ENCODE measurements at regions not wholly inside any gene's neighbourhood (a gene's known extent, or its start where the extent isn't known, plus 50 kb on each side); places are given as distances from the start of the nearest gene placed in this dataset.
A peak's percentile ranks its signal among the peaks of the same experiment; 100 is the strongest.
"Not testable (repeated sequence)": the region's sequence is repeated elsewhere in the genome, so short reads cannot be mapped to it uniquely, and the experiment has no call there.

DNA sequence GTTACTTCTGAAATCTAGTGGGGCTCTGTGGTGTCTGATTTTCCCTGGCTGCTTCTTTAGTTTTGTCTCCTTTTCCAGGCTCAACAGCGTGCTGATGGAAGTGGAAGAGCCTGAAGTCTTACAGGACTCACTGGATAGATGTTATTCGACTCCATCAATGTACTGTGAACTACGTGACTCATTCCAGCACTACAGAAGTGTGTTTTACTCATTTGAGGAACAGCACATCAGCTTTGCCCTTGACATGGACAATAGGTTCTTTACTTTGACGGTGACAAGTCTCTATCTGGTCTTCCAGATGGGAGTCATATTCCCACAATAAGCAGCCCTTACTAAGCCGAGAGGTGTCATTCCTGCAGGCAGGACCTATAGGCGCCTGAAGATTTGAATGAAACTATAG is 51.1 kb downstream of the NBPF8 start:
- not testable (repeated sequence) for DNase-seq (ENCODE audit: low read depth)

DNA sequence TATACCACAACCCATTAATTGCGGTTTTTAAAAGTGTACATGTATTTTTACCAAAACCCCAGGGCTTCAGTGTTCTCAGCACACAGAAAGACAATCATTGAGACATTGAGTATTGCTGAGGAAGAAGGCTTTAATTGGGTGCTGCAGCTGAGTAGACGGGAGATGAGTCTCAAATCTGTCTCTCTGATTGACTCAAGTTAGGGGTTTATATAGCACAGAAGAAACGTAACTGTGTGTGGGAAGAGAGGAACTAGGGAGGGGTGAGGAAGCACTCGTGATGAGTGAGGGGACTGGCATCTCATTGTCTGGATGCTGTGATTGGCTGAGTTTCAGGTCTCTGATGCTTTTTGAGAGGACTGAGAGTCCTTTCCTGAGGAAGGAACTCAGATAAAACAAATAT is 62.8 kb downstream of the NBPF8 start:
- not testable (repeated sequence) for DNase-seq (ENCODE audit: low read depth)

DNA sequence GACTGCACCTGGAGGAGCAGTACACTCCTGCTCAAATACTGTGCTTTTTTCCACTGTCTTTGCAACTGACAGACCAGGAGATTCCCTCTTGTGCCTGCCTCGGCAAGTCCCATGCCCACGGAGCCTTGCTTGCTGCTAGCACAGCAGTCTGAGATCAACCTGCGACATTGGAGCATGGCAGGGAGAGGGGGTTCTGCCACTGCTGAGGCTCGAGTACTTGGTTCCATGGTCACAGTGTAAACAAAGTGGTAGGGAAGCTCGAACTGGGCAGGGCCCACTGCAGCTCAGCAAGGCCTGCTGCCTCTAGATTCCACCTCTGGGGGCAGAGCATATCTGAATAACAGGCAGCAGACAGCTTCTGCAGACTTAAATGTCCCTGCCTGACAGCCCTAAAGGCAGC is 63.6 kb downstream of the NBPF8 start:
- not testable (repeated sequence) for DNase-seq (ENCODE audit: low read depth)

DNA sequence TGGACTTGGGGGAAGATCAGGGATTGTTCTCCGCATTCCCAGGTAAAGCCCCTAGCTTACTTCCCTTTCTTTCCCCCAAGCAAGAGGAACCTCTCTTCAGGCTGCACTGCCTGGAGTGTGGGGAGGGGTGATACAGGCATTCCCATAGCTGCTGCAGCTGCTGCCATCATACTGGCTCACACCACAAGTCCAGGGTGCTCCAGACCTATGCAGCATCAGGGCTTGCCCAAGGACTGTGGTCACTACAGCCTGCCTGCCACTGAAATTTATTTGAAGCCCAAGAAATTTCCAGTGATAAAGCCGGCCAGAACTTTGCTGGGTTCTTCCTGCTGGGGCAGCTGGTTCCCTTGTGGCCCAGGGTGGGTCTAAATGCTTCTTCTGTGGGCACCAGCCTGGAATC is 72.7 kb downstream of the NBPF8 start:
- DNase-seq (ENCODE audit: low read depth), result not testable (repeated sequence)

DNA sequence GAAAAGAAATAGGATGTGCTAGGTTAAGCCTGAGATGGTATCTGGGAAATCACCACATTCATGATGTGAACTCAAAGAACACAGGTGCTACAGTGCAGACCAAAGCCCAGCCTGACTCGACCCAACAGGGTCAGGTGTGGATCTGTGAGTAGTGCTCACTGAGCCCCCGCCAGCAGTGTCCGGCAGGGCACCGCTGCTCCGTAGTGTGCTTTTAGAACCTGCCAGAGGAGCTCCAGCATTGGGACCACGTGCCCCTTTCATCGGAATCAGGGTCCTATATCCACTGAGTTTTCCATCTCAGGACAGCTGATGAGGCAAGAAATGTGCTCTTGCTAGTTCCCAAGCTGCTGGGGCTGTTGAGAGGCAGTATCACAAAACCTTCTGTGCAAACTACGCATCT is 74.4 kb downstream of the NBPF8 start:
- not testable (repeated sequence) for DNase-seq (ENCODE audit: low read depth)

DNA sequence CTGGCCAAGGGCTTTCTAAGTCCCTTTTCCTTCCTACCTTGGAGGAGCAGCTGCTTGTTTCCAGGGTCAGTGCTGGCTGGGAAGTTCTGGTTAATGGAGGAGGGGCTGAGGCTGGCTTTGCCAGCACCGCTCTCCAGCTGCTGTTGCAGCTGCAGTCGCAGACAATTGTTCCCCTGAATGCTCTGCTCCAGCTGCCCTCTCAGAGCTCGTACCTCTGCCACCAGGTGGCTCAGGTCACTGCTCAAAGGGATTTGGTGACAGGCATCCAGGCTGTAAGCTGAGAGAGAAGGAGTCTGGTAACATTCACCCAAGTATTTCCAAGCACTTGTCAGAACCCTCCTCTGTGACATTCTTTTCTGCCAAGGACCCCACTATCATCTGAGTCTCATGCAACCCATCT is 82.3 kb downstream of the NBPF8 start:
- DNase-seq (ENCODE audit: low read depth), result not testable (repeated sequence)

DNA sequence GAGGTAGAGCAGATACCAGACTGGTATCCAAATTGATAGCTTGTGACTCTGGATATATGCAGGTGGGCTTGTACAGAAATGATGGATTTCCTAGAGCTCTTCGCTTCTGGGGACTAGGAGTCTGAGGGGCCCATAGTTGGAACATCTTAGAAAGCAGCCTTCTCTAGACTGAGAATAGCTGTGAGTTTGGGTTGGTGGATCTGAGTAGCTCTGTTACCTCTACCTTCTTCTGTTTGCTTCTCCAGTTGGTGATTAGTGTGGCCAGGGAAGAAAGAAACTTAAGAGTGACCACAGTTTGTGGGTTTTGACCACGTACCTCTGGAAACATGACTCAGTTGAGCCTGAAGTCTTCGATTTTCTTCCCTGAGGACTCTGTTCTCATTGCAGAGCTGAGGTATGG is 88.4 kb downstream of the NBPF8 start:
- not testable (repeated sequence) for DNase-seq (ENCODE audit: low read depth)

DNA sequence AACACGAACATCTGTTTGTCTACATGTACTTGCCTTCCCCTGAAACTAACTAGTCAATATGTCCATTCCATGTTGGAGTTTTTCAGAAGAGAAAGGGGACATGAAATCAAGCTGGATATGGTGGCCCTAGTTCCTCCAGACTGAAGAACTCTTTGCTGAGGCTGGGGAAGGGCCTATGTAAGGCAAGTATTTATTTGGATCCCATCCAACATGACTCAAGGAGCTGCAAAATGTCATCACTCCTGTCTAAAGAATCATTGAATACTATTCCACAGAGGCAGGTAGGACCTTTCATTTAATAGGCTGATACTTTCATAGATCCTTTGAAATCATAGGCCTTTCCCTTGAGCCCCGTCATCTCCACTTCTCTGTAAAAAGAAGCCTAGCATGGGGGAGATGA is 91.5 kb downstream of the NBPF8 start:
- not testable (repeated sequence) for DNase-seq (ENCODE audit: low read depth)

DNA sequence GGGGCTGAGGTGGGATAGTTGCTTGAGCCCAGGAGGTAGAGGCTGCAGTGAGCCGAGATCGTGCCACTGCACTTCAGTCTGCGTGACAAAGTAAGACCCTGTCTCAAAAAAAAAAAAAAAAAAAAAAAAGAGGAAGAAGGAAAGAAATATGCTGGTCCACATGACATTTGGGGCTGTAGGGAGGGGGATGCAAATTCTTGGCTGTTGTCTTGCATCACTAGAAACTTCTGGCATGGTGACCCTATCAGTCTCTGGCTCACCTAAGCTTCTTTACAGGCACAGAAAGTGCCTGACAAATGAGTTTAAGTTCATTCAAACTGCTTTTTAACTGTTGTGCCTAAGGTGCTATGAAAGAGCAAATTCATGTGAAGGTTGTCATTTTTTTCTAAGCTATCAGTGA is 93.5 kb downstream of the NBPF8 start:
- DNase-seq (ENCODE audit: low read depth), result not testable (repeated sequence)

DNA sequence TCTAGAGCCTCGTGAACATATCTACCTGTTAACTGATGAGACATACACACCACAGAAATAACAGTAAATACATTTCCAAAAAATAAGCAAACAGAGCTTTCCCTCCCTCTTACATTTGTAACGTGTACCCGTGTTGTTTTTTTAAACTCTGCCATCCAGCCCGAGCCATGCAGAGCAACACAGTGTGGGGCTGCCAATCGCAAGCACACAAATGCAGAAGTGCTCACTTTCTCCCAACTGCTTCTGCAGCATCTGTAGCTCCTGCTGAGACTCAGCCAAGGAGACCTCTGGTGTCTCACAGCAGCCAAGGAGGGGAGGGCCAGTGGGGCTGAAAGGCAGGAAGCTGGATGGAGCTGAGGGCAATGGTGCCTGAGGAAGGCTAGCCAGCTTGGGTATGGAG is 94.4 kb downstream of the NBPF8 start:
- not testable (repeated sequence) for DNase-seq (ENCODE audit: low read depth)

DNA sequence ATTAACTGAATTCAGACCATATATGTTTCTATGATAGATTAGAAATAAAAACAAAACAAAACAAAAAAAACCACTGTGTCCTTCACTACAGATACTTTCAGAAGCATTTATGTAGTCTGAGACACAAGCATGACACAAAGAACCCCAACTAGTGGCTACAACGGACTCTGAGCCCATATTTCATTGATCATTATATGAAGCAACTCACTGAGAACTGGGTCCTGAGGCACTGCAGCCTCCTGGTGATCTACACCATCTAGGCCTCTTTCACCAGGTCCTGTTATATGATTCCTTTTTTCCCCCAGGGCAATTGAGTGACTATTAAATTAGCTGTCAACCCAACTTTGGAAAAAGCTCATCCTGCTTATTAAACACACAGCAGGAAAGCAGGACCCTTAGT is 98.3 kb downstream of the NBPF8 start:
- not testable (repeated sequence) for DNase-seq (ENCODE audit: low read depth)

DNA sequence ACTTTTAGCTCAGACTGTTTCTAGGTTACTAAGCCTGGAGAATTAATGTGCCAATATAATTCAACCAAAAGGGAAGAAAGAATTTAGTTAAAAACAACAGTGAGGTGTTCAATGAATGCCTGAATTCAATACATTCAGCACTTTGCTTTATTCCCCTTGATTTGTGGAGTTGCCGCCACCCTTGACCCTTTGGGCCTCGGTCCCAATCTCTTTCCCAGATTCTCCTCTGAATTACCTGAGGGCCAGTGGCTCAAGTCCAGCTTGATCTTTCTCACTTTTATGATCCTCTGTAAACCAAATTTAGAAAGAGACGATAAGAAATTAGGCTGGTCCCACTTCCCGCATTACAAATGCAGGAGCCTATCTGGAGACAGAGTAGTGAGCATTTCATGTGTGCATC is 98.7 kb downstream of the NBPF8 start:
- not testable (repeated sequence) for DNase-seq (ENCODE audit: low read depth)

DNA sequence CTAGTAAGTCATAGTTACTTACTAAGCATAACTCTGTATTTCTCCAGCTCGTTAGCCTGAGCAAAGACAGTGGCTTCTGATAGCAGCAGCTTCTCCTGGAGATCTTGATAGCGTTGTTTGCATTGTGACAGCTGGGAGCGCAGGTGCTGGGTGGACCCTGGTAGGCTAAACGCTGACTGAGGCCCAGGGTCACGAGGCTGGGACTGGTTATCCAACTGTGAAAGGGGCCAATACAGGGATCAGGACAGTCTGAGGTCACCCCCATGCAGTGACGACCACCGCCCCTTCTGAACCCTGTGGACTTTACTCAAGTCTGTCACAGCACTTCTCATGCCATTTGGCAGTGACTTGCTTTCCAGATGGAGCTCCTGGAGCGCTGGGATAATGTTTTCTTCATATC is 104.4 kb downstream of the NBPF8 start:
- not testable (repeated sequence) for DNase-seq (ENCODE audit: low read depth)

DNA sequence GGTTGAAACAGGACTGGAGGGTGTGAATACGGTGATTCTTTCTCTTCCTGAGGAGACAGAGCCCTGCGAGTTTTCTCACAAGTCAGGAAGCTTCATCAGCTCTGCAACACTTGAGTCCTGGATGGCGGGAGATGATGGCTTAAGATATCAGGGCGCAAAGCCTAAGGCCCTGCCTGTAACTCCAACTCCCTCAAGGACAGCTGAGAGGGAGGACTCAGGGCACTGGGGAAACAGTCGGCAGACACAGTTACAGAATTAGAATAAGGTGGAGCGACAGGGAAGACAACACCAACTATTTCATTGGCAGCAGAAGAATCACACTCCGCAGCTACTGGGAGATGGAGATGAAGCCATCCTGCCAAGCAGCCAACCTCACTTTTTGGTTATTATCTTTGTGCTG is 109.6 kb downstream of the NBPF8 start:
- not testable (repeated sequence) for DNase-seq (ENCODE audit: low read depth)

DNA sequence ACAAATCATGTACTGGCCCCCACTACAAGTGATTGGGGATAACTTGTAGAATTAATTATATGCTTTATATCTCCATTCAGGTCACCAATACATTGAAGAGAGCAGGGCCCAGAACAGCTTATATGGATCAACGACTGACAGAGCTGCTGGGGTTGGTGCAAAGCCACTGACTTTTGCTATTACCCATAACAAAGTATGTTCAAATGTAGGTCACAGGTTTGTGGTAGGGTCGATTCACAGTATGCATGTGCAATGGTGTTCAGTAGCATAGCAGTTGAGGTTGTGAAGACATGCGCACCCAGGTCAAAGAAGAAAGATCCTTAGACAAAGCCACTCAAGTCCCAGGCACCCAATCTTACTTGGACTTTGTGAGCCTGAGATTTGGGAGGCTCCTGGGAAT is 110.6 kb downstream of the NBPF8 start:
- not testable (repeated sequence) for DNase-seq (ENCODE audit: low read depth)

DNA sequence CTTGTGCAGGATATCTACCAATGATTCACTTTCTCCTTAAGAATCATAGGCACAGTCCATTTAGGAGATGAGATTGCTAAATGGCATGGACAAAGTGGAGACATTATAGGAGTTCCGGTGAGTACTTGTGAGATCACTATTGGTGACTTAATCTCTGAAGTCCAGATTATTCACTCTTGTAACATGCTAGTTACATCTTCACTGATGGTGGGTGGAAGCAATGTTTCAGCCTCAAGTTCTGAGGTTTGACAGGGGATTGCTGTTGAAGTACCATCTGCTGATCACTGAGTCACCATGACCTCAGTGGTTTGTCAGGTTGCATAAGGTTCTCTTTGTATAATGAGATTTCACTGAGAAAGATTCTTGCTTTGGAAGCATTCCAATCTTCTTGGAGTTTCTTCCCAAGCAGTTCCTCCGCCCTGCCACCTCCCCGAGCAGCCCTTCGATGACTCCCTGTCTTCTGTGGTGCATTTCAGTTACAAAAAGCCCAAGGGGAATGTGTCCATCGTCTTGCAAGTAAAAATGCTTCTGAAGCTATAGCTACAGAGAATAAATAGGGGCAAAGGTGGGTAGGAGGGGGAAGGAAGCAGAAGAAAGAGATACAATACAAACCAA is 114.7 kb downstream of the NBPF8 start:
- not testable (repeated sequence) for DNase-seq (ENCODE audit: low read depth)

DNA sequence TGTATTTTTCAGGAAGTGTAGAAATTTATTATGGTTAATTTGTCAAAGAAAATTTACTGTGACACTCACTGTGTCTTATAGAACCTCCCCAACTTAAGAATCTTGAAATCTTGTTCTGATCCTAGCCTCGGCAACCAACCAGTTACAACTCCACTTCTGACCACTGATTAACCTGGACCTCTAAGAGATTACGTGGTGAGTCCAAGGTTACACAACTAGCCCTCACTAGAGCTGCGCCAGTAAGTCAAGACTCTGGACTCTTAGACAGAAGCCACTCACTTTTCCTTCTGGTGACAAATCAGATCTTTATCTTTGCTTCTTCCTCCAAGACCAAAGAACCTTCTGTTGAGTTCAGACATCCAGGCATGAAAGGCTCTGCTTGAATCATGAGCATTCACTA is 116.6 kb downstream of the NBPF8 start:
- not testable (repeated sequence) for DNase-seq (ENCODE audit: low read depth)

DNA sequence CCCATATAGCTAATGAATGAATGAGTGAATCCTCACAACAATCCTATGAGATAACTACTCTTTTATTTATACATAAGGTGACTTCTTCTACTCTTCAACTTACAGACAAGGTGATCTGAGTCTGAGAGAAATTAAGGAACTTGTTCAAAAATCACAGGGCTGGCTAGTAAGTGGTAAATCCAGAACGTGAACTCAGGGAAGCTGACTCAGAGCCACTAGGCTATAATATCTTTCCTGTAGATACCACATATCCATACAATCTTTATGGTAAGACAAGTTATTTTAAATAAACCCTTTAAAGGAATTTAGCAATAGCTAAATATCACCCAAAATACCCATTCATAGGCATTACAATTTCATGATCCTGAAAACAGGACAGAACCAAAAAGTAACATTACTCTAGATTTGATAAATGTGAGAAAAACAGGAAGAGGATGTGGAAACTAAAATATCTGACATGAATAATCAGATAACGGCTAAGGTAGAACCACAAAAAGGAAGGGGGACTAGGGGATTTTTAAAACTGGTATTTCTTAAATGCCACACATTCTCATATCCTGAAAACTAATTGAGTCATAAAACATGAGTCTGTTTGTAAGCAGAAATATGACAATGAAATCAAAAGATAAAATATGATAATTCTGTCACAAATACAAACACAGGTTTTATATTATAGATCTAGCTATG is 119.7 kb downstream of the NBPF8 start:
- DNase-seq (ENCODE audit: low read depth), result not testable (repeated sequence)

DNA sequence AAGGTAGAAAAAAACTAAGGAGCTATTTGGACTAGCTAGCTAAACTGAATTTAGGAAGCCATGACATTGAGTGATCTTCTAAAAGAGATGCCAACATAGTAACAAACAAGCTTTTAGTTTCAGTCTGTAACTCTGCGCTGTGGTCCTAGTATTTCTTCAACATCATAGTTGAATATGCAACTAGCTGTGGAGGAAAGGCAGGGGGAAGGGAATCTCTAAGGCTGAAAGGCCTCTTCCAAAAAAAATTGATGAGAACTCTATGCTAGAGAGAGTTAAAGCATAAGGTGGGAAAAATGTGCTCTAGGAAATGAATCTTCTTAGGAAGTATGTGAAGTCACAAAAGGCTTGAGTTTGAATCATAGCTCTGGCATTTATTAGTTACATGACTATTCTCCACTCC is 120.2 kb downstream of the NBPF8 start:
- not testable (repeated sequence) for DNase-seq (ENCODE audit: low read depth)

DNA sequence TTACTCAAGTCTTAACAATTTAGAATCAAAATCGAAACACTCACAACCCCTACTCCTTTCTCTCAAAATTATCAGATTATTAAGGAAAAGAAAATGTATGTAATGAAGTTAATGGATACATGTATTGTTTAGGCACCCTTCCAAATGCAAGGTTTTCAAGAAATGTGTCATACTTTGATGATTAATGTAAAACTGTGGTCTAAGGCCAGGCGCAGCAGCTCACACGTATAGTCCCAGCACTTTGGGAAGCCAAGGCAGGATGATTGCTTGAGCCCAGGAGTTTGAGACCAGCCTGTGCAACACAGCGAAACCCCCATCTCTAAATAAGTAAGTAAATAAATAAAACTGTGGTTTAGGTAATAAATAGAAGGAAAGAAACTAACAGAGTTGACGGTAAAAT is 126.6 kb downstream of the NBPF8 start:
- not testable (repeated sequence) for DNase-seq (ENCODE audit: low read depth)

DNA sequence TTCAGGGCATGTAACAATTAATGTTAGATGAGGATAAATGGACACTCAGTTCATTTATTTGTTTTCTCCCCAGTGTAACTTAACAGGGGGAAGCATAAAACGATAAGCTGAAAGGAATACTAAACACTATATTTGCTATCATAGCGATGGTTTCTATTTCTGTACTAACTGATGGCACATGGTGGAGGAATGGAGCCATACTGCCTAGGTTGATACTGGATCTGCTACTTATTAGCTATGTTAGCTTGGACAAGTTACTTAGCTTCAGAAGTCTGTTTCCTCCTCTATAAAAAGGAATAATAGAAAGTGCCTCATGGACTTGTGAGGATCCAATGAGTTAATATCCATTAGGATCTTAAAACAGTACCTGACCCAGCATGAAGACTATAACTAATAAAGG is 127.5 kb downstream of the NBPF8 start:
- not testable (repeated sequence) for DNase-seq (ENCODE audit: low read depth)

DNA sequence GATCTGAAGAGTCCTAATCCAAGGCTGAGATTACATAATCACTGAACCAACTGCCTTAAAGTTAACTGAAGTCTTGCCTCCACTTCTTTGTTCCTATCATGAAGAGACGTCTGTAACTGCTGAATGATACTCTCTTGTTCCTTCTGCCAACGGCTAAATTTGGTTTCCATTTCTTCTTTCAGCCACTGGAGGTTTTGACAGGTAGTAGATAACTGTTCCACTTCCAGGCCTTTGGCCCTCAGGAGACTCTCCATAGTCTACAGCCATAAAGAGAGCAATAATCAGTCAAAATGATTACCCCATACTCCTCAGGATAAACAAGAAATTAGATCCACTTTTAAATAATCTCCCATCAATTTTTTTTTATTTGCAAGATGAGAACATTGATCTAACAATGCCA is 128.1 kb downstream of the NBPF8 start:
- DNase-seq (ENCODE audit: low read depth), result not testable (repeated sequence)

DNA sequence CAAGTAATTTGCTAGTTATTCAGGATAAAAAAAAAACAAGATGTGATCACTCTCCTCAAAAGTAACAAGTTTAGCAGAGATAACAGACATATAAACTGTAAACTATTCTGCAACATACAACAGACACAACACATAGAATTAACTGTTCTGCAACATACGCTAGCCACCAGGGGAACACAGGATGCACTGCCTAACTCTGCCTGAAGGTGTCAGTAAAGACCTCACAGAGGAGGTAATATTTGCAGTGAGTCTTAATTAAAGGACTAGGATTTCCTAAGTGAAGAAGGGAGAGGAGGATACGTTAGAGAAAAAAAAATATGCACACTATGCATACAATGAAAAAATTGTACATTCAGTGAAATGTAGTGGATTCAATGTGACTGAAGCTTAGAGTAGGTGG is 129.6 kb downstream of the NBPF8 start:
- peak; percentile 78 for DNase-seq (ENCODE audit: low read depth)

DNA sequence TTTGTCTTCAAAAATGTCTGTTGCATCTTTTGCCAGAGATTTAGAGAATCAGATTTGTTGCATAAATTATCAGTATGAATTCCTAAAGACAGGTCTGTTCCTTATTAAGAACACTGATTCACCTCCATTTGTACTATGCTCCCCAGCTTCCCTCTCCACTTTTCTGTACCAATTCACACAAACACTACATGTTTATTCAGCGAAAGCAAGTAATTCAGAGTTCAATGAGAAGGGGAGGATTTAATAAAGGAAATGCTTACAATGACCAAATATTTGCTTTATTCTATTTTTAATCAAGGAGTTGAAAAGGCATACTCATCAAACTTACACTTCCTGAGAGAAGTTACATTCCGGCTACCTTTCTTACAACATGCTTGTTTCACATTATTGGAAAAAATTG is 135.5 kb downstream of the NBPF8 start:
- not testable (repeated sequence) for DNase-seq (ENCODE audit: low read depth)

All from stimulated activated CD8-positive, alpha-beta memory T cell treated with anti-CD3 and anti-CD28 coated beads, Interleukin-15, amount 100 ng/mL, for 1 hour (primary cell).